Upper lobe of left lung (tissue), 4 donors: ENCODE measurements at regions not wholly inside any gene's neighbourhood (a gene's known extent, or its start where the extent isn't known, plus 50 kb on each side); places are given as distances from the start of the nearest gene placed in this dataset.

Source experiments
- CTCF ChIP-seq, 6 experiments: fragments of 450-650 bp in 4 of 6; fragments of 200-600 bp in 2 of 6; sonication (generic) in 2 of 6; IDR thresholded peaks; one replicate each; pipeline ENCODE4 v1.5.1; 2016 to 2019; ENCODE audit warnings: antibody characterized with exemption in 6 of 6
- POLR2A ChIP-seq, 4 donors: fragments of 450-650 bp; IDR thresholded peaks; one replicate each; pipeline ENCODE4 v1.5.1; 2016 to 2017; ENCODE audit warnings: antibody characterized with exemption in 4 of 4, mild to moderate bottlenecking in 2 of 4
- POLR2AphosphoS5 ChIP-seq, 2 donors: sonication (generic); formaldehyde crosslinking; IDR thresholded peaks; one replicate each; pipeline ENCODE4 v1.5.1; 2017; ENCODE audit warnings: antibody characterized with exemption in 2 of 2

- TF ChIP-seq CTCF (IDR thresholded peaks at IDR 0.05) = no peak
- TF ChIP-seq POLR2A (IDR thresholded peaks at IDR 0.05) = no peak
- no peak for TF ChIP-seq POLR2AphosphoS5 (IDR thresholded peaks at IDR 0.05)
These were observed 133.3 kb downstream of the TBC1D2B start for GRCh38 chr15:77944002-77944867.
